ENCODE measurements at regions not wholly inside any gene's neighbourhood (a gene's known extent, or its start where the extent isn't known, plus 50 kb on each side); places are given as distances from the start of the nearest gene placed in this dataset.
"Not testable (repeated sequence)": the region's sequence is repeated elsewhere in the genome, so short reads cannot be mapped to it uniquely, and the experiment has no call there.

DNA sequence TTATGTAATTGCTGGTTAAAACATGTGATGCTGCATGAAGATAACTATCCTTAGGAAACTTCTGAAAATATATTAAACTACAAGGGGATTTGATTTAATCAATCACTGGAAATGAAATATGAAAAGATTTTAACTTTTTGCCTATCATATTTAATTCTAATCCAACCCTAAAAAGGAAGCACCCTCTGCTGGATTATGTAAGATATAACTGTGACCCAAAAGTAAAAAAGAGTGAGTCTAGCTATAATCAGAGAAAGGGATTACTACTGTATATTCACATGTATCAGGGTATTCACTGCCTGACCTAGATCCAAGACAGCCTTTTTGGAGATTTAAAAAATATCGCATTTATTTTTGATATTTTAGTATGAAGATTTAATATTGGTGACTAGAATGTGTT, 295.5 kb downstream of the MDFIC start:
- DNase-seq, result peak; percentile 6 to 44 (median 26)
- POLR2A ChIA-PET, result interaction anchor here (0.5 kb wide), 1 partner anchor 989 kb away, joined by 3 read pairs; no protein-coding TSS in a partner anchor

DNA sequence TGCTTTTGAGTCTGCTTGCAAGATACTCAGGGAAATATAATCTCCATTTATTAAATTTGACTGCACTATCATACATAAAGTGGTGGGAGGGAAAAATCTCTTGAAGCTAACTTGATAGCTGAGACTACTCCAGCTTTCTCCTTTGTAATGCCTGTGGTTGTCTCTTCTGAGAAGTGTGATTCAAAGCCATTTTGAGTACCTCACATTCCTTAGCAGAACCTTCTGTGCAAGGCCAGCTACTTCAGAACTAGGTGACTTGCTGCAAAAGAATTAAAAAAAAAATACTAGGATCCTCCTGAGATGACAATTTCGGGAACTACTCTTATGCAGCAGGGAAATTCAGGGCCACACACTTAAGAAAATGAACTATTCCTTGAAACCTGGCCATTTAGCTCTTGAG, 294.8 kb downstream of the MDFIC start:
- WGBS (ENCODE audit: insufficient coverage), result 100% methylated on average over 1 of the region's 1 CpG
- Histone ChIP-seq H3K27me3 (replicated peaks in 2 of 5; ENCODE audit: control insufficient read depth in 4 of 5, insufficient read depth in 5 of 5, low read length in 4 of 5) (no peaks in the 10 kb centered on the region), H3K9me3 (ENCODE audit: control extremely low read depth in 1 of 5, control insufficient read depth in 4 of 5, insufficient read depth in 2 of 5, low read depth in 1 of 5, low read length in 4 of 5) (no peaks in the 10 kb centered on the region), H3K4me1 (ENCODE audit: control extremely low read depth in 1 of 4, control insufficient read depth in 4 of 4, insufficient read depth in 4 of 4, low read length in 3 of 4) (no peaks in the 10 kb centered on the region), H3K27ac (ENCODE audit: insufficient read depth in 1 of 2, low read depth in 1 of 2, low read length in 2 of 2, poor library complexity in 1 of 2, severe bottlenecking in 2 of 2) (no peak overlapping the region), H3K36me3 (ENCODE audit: control insufficient read depth in 4 of 4, insufficient read depth in 4 of 4, low read length in 3 of 4) (no peaks in the 10 kb centered on the region), H3K4me3 (ENCODE audit: control insufficient read depth in 1 of 7, extremely low read depth in 1 of 7, insufficient read depth in 4 of 7, low read depth in 2 of 7, low read length in 6 of 7) (no peak overlapping the region)
- no peak for DNase-seq
- CTCF ChIA-PET, result interaction anchor here (0.7 to 5.0 kb wide), 6 partner anchors 33 to 1189 kb away, joined by 3 to 69 read pairs (median 4); partner anchors contain the start of gene MDFIC
- POLR2A ChIA-PET, result no interaction called here

More for the DNA sequence above, 295.5 kb downstream of the MDFIC start:
- Histone ChIP-seq H3K4me1 (ENCODE audit: control extremely low read depth in 1 of 4, control insufficient read depth in 4 of 4, insufficient read depth in 4 of 4, low read length in 3 of 4) (no peaks in the 10 kb centered on the region), H3K36me3 (ENCODE audit: control insufficient read depth in 4 of 4, insufficient read depth in 4 of 4, low read length in 3 of 4) (no peaks in the 10 kb centered on the region), H3K4me3 (ENCODE audit: control insufficient read depth in 1 of 7, extremely low read depth in 1 of 7, insufficient read depth in 4 of 7, low read depth in 2 of 7, low read length in 6 of 7) (no peak overlapping the region), H3K9me3 (ENCODE audit: control extremely low read depth in 1 of 5, control insufficient read depth in 4 of 5, insufficient read depth in 2 of 5, low read depth in 1 of 5, low read length in 4 of 5) (no peaks in the 10 kb centered on the region), H3K27ac (ENCODE audit: insufficient read depth in 1 of 2, low read depth in 1 of 2, low read length in 2 of 2, poor library complexity in 1 of 2, severe bottlenecking in 2 of 2) (no peak overlapping the region), H3K27me3 (replicated peaks in 2 of 5; ENCODE audit: control insufficient read depth in 4 of 5, insufficient read depth in 5 of 5, low read length in 4 of 5) (no peaks in the 10 kb centered on the region)
- CTCF ChIA-PET, result interaction anchor here (0.5 to 5.0 kb wide), 6 partner anchors 15 to 404 kb away, joined by 3 to 69 read pairs (median 3); partner anchors contain the start of gene MDFIC
- no CpG with 5 or more reads among the region's 1 CpG for WGBS (ENCODE audit: insufficient coverage)

DNA sequence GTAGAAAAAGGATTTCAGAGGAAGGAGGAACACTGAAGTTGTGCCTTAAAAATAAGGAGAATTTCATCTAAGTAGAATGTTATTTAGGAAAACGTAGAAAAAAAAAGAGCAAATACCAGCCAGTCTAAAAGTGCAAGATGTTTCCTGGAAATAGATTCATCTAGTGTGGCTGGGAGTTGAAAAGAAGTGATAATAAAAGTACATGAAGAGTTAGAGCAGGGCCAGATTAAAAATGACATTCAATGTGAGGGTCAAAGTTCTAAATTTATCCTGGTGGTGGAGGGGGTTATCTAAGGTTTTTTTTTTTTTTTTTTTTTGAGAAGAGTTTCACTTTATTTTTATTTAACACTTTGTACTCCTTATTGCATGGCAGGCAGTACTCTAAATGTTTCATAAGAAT, 289.3 kb downstream of the MDFIC start:
- H3K27ac ChIP-seq (ENCODE audit: insufficient read depth in 1 of 2, low read depth in 1 of 2, low read length in 2 of 2, poor library complexity in 1 of 2, severe bottlenecking in 2 of 2), result no peak overlapping the region
- DNase-seq, result no peak
- peaks cover 0 to 3% (median 0%) of the 10 kb centered on the region in 4 experiments for H3K4me1 ChIP-seq (ENCODE audit: control extremely low read depth in 1 of 4, control insufficient read depth in 4 of 4, insufficient read depth in 4 of 4, low read length in 3 of 4)
- 75% methylated on average over 1 of the region's 1 CpG for WGBS (ENCODE audit: insufficient coverage)
- H3K4me3 ChIP-seq (ENCODE audit: control insufficient read depth in 1 of 7, extremely low read depth in 1 of 7, insufficient read depth in 4 of 7, low read depth in 2 of 7, low read length in 6 of 7), result no peak overlapping the region
- ChIA-PET CTCF (no interaction called here), POLR2A (no interaction called here)
- H3K27me3 ChIP-seq (replicated peaks in 2 of 5; ENCODE audit: control insufficient read depth in 4 of 5, insufficient read depth in 5 of 5, low read length in 4 of 5), result no peaks in the 10 kb centered on the region
- no peaks in the 10 kb centered on the region for H3K36me3 ChIP-seq (ENCODE audit: control insufficient read depth in 4 of 4, insufficient read depth in 4 of 4, low read length in 3 of 4)
- peaks cover 0 to 11% (median 5%) of the 10 kb centered on the region in 5 experiments for H3K9me3 ChIP-seq (ENCODE audit: control extremely low read depth in 1 of 5, control insufficient read depth in 4 of 5, insufficient read depth in 2 of 5, low read depth in 1 of 5, low read length in 4 of 5)

DNA sequence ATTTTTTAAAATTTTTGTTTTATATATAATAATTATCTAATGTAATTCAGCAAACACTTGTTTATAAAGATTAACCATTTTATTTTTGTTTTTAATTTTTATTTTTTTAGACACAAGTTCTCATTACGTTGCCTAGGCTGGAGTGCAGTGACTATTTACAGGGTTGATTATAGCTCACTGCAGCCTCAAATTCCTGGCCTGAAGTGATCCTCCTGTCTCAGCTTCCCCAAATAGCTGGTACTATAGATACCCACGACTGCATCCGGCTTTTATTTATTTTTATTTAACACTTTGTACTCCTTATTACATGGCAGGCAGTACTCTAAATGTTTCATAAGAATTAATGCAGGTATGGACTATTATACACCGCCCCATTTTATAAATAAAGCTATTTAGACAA, 288.7 kb downstream of the MDFIC start:
- Histone ChIP-seq H3K4me3 (ENCODE audit: control insufficient read depth in 1 of 7, extremely low read depth in 1 of 7, insufficient read depth in 4 of 7, low read depth in 2 of 7, low read length in 6 of 7) (no peak overlapping the region), H3K27ac (ENCODE audit: insufficient read depth in 1 of 2, low read depth in 1 of 2, low read length in 2 of 2, poor library complexity in 1 of 2, severe bottlenecking in 2 of 2) (no peak overlapping the region), H3K27me3 (replicated peaks in 2 of 5; ENCODE audit: control insufficient read depth in 4 of 5, insufficient read depth in 5 of 5, low read length in 4 of 5) (no peaks in the 10 kb centered on the region), H3K9me3 (ENCODE audit: control extremely low read depth in 1 of 5, control insufficient read depth in 4 of 5, insufficient read depth in 2 of 5, low read depth in 1 of 5, low read length in 4 of 5) (peaks cover 1 to 16% (median 10%) of the 10 kb centered on the region in 5 experiments), H3K36me3 (ENCODE audit: control insufficient read depth in 4 of 4, insufficient read depth in 4 of 4, low read length in 3 of 4) (no peaks in the 10 kb centered on the region), H3K4me1 (ENCODE audit: control extremely low read depth in 1 of 4, control insufficient read depth in 4 of 4, insufficient read depth in 4 of 4, low read length in 3 of 4) (peaks cover 0 to 3% (median 0%) of the 10 kb centered on the region in 4 experiments)
- ChIA-PET CTCF (interaction anchor here (0.8 kb wide), 1 partner anchor 26 kb away, joined by 3 read pairs; no protein-coding TSS in a partner anchor), POLR2A (no interaction called here)
- 100% methylated on average over 2 of the region's 4 CpGs for WGBS (ENCODE audit: insufficient coverage)
- no peak for DNase-seq

DNA sequence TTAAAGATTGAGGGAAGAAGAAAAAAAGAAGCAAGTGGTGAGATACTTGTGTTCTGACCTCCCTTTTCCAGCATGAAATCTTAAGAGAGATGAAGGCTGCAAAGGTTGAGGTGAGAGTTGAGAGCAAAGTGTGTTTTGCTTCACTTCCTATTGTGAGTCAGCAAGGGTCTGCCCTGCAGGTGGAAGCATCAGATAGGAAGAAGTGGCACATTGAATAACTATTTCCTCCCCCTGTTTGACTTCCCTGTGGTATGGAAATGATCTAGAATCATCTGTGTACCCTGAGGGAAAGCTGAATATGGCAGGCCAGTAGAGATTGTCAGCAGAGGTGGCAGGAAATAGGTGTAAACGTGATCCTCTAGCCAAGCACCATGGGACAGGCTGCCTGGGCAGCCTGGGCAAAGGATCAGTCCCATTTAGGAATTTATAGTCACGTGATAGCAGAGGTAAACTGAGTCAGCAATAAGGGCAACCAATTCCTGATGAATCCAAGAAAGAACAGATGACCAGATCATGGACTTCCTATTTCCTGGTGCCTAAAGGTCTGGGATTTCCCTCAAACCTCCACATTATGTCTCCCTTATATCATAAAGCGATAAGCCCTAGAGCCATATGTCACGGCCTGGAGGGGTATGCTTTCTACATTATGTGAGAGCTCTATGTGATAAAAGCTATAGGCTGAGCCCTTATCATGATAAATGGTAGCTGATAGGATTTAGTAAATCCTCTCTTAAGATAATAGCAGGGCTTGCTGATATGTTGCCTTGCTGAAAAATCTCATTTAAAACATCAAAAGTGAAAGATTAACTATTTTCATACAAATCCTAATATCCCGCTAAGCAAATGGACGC, 287.0 kb downstream of the MDFIC start:
- no peak overlapping the region for H3K27ac ChIP-seq (ENCODE audit: insufficient read depth in 1 of 2, low read depth in 1 of 2, low read length in 2 of 2, poor library complexity in 1 of 2, severe bottlenecking in 2 of 2)
- CTCF ChIA-PET, result no interaction called here
- peak in 2 of 3 donors; percentile 10 to 17 for DNase-seq
- no peaks in the 10 kb centered on the region for H3K36me3 ChIP-seq (ENCODE audit: control insufficient read depth in 4 of 4, insufficient read depth in 4 of 4, low read length in 3 of 4)
- no peak overlapping the region for H3K4me3 ChIP-seq (ENCODE audit: control insufficient read depth in 1 of 7, extremely low read depth in 1 of 7, insufficient read depth in 4 of 7, low read depth in 2 of 7, low read length in 6 of 7)
- no peaks in the 10 kb centered on the region for H3K27me3 ChIP-seq (replicated peaks in 2 of 5; ENCODE audit: control insufficient read depth in 4 of 5, insufficient read depth in 5 of 5, low read length in 4 of 5)
- peaks cover 3 to 17% (median 10%) of the 10 kb centered on the region in 5 experiments for H3K9me3 ChIP-seq (ENCODE audit: control extremely low read depth in 1 of 5, control insufficient read depth in 4 of 5, insufficient read depth in 2 of 5, low read depth in 1 of 5, low read length in 4 of 5)
- POLR2A ChIA-PET, result no interaction called here
- WGBS (ENCODE audit: insufficient coverage), result 83% methylated on average over 4 of the region's 6 CpGs
- peaks cover 0 to 3% (median 0%) of the 10 kb centered on the region in 4 experiments for H3K4me1 ChIP-seq (ENCODE audit: control extremely low read depth in 1 of 4, control insufficient read depth in 4 of 4, insufficient read depth in 4 of 4, low read length in 3 of 4)

DNA sequence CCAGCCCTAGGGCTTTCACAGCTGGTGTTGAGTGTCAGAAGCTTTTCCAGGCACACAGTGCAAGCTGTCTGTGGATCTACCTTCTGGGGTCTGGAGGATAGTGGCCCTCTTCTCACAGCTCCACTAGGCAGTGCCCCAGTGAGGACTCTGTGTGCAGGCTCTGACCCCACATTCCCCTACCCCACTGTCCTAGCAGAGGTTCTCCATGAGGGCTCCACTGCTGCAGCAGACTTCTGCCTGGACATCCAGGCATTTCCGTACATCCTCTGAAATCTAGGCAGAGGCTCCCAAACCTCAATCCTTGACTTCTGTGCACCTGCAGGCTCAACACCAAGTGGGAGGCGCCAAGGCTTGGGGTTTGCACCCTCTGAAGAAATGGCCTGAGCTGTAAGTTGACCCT, 284.5 kb downstream of the MDFIC start:
- H3K36me3 ChIP-seq (ENCODE audit: control insufficient read depth in 4 of 4, insufficient read depth in 4 of 4, low read length in 3 of 4); H3K27me3 ChIP-seq (replicated peaks in 2 of 5; ENCODE audit: control insufficient read depth in 4 of 5, insufficient read depth in 5 of 5, low read length in 4 of 5); DNase-seq; CTCF ChIA-PET; H3K4me3 ChIP-seq (ENCODE audit: control insufficient read depth in 1 of 7, extremely low read depth in 1 of 7, insufficient read depth in 4 of 7, low read depth in 2 of 7, low read length in 6 of 7); H3K4me1 ChIP-seq (ENCODE audit: control extremely low read depth in 1 of 4, control insufficient read depth in 4 of 4, insufficient read depth in 4 of 4, low read length in 3 of 4); POLR2A ChIA-PET; H3K27ac ChIP-seq (ENCODE audit: insufficient read depth in 1 of 2, low read depth in 1 of 2, low read length in 2 of 2, poor library complexity in 1 of 2, severe bottlenecking in 2 of 2): not testable (repeated sequence)
- peaks cover 3 to 17% (median 10%) of the 10 kb centered on the region in 5 experiments for H3K9me3 ChIP-seq (ENCODE audit: control extremely low read depth in 1 of 5, control insufficient read depth in 4 of 5, insufficient read depth in 2 of 5, low read depth in 1 of 5, low read length in 4 of 5)
- 100% methylated on average over 2 of the region's 2 CpGs for WGBS (ENCODE audit: insufficient coverage)

DNA sequence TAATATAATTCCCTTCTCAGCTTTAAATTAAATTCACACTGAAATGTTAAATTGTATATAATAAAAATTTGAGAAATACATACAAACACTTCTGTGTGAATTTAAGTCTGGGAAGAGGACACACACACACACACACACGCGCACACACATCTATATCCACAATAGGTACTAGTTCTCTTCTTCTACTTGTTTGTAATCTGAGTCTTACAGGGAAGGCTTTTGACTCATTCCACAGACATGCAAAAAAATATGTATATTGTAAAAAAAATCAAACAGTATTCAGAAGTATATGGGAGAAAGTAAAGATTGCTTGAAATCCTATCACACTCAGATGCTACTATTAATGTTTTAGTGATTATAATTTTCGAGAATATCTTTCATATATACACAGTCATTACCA, 276.2 kb downstream of the MDFIC start:
- Histone ChIP-seq H3K9me3 (ENCODE audit: control extremely low read depth in 1 of 5, control insufficient read depth in 4 of 5, insufficient read depth in 2 of 5, low read depth in 1 of 5, low read length in 4 of 5) (no peaks in the 10 kb centered on the region), H3K4me1 (ENCODE audit: control extremely low read depth in 1 of 4, control insufficient read depth in 4 of 4, insufficient read depth in 4 of 4, low read length in 3 of 4) (no peaks in the 10 kb centered on the region), H3K36me3 (ENCODE audit: control insufficient read depth in 4 of 4, insufficient read depth in 4 of 4, low read length in 3 of 4) (no peaks in the 10 kb centered on the region), H3K4me3 (ENCODE audit: control insufficient read depth in 1 of 7, extremely low read depth in 1 of 7, insufficient read depth in 4 of 7, low read depth in 2 of 7, low read length in 6 of 7) (no peak overlapping the region), H3K27me3 (replicated peaks in 2 of 5; ENCODE audit: control insufficient read depth in 4 of 5, insufficient read depth in 5 of 5, low read length in 4 of 5) (no peaks in the 10 kb centered on the region), H3K27ac (ENCODE audit: insufficient read depth in 1 of 2, low read depth in 1 of 2, low read length in 2 of 2, poor library complexity in 1 of 2, severe bottlenecking in 2 of 2) (no peak overlapping the region)
- ChIA-PET CTCF (no interaction called here), POLR2A (no interaction called here)
- DNase-seq, result no peak
- no CpG with 5 or more reads among the region's 3 CpGs for WGBS (ENCODE audit: insufficient coverage)

Data from common myeloid progenitor, CD34-positive (primary cell).